Naive thymus-derived CD4-positive, alpha-beta T cell (primary cell): ENCODE measurements at regions not wholly inside any gene's neighbourhood (a gene's known extent, or its start where the extent isn't known, plus 50 kb on each side); places are given as distances from the start of the nearest gene placed in this dataset.

Experiments
- ATAC-seq: fragments of 150-1000 bp; cut with Tn5 transposase; 2 replicates; pipeline ENCODE4 v1.10.0; 2021; ENCODE audit warnings: mild to moderate bottlenecking, moderate library complexity
- CTCF ChIA-PET: fragments of 350-600 bp; sonication (Branson Sonifier 250); formaldehyde crosslinking; loops from one replicate; lab custom pipeline; 2021; ENCODE audit warnings: antibody characterized with exemption; lab: Charles Lee
- POLR2A ChIA-PET: fragments of 350-600 bp; sonication (Branson Sonifier 250); formaldehyde crosslinking; loops from one replicate; lab custom pipeline; 2021; ENCODE audit warnings: antibody characterized with exemption, inconsistent platforms; lab: Charles Lee
- DNase-seq, 9 donors: peaks; one replicate each; pipeline versions ENCODE4 v3.0.0 to v3.0.0-alpha.2; 2020 to 2022; ENCODE audit warnings: mixed read lengths in 1 of 9
- H3K27ac ChIP-seq: one replicate; pipeline ENCODE4 v1.7.0; 2013; ENCODE audit warnings: mild to moderate bottlenecking, low read depth, low read length, moderate library complexity
- H3K27me3 ChIP-seq, 2 donors: one replicate each; pipeline ENCODE4 v1.7.0; 2013; ENCODE audit warnings: low read length in 2 of 2, mild to moderate bottlenecking in 2 of 2, moderate library complexity in 2 of 2; ENCODE audit not compliant: control insufficient read depth in 2 of 2, insufficient read depth in 2 of 2
- H3K36me3 ChIP-seq, 3 experiments: 1 replicate in 2 of 3; 2 replicates in 1 of 3; pipeline ENCODE4 v1.7.0; 2013; ENCODE audit warnings: low read length in 3 of 3, mild to moderate bottlenecking in 3 of 3, moderate library complexity in 1 of 3; ENCODE audit not compliant: insufficient read depth in 3 of 3, control insufficient read depth in 2 of 3
- H3K4me1 ChIP-seq, 2 donors: one replicate each; pipeline ENCODE4 v1.7.0; 2013; ENCODE audit warnings: low read length in 2 of 2, mild to moderate bottlenecking in 2 of 2, moderate library complexity in 1 of 2; ENCODE audit not compliant: control insufficient read depth in 2 of 2, insufficient read depth in 2 of 2
- H3K4me3 ChIP-seq: 2 replicates; pipeline ENCODE4 v1.7.0; 2013; ENCODE audit warnings: mild to moderate bottlenecking, low read length
- H3K9me3 ChIP-seq, 3 experiments: 1 replicate in 2 of 3; 2 replicates in 1 of 3; pipeline ENCODE4 v1.7.0; 2013; ENCODE audit warnings: low read length in 3 of 3; ENCODE audit not compliant: control insufficient read depth in 2 of 3
- H3K27ac Mint-ChIP-seq, 9 donors: one replicate each; pipeline ENCODE4 v1.8.0; 2020 to 2022; ENCODE audit warnings: mixed read lengths in 9 of 9, mild to moderate bottlenecking in 8 of 9, moderate library complexity in 5 of 9, inconsistent platforms in 2 of 9
- H3K27me3 Mint-ChIP-seq, 5 donors: one replicate each; pipeline ENCODE4 v1.8.0; 2021 to 2022; ENCODE audit warnings: mixed read lengths in 5 of 5, mild to moderate bottlenecking in 1 of 5
- H3K36me3 Mint-ChIP-seq, 5 donors: one replicate each; pipeline ENCODE4 v1.8.0; 2020 to 2022; ENCODE audit warnings: mixed read lengths in 5 of 5, mild to moderate bottlenecking in 3 of 5, inconsistent platforms in 1 of 5
- H3K4me1 Mint-ChIP-seq, 7 donors: one replicate each; pipeline ENCODE4 v1.8.0; 2020 to 2022; ENCODE audit warnings: mixed read lengths in 7 of 7, mild to moderate bottlenecking in 3 of 7, inconsistent platforms in 1 of 7
- H3K4me3 Mint-ChIP-seq, 10 donors: one replicate each; pipeline ENCODE4 v1.8.0; 2020 to 2022; ENCODE audit warnings: mild to moderate bottlenecking in 10 of 10, mixed read lengths in 10 of 10, moderate library complexity in 6 of 10, inconsistent platforms in 2 of 10
- H3K9me3 Mint-ChIP-seq, 11 donors: one replicate each; pipeline ENCODE4 v1.8.0; 2020 to 2022; ENCODE audit warnings: mixed read lengths in 11 of 11, mild to moderate bottlenecking in 4 of 11, inconsistent platforms in 1 of 11, moderate library complexity in 1 of 11
- intact Hi-C, 2 donors: fragments of 100-400 bp; cut with micrococcal nuclease; formaldehyde crosslinking; loops; one replicate each; pipeline ENCODE4 v1.15.1; 2023

- Histone ChIP-seq H3K27ac (no peak overlapping the region), H3K4me3 (no peak overlapping the region), H3K4me1 (no peaks in the 10 kb centered on the region), H3K27me3 (no peaks in the 10 kb centered on the region), H3K36me3 (no peaks in the 10 kb centered on the region), H3K9me3 (peaks cover 0 to 10% (median 0%) of the 10 kb centered on the region in 3 experiments)
- Mint-ChIP-seq H3K36me3 (peaks cover 0 to 5% (median under 1%) of the 10 kb centered on the region in 5 donors), H3K9me3 (peaks cover 0 to 15% (median 2%) of the 10 kb centered on the region in 11 donors), H3K4me3 (no peak overlapping the region), H3K4me1 (peaks cover 0 to 6% (median 0%) of the 10 kb centered on the region in 7 donors), H3K27ac (no peak overlapping the region), H3K27me3 (peaks cover 0 to 5% (median 0%) of the 10 kb centered on the region in 5 donors)
- ChIA-PET CTCF (interaction anchor here (0.5 to 1.9 kb wide), 3 partner anchors 282 to 320 kb away, joined by 3 to 7 read pairs (median 5); no protein-coding TSS in a partner anchor), POLR2A (interaction anchor here (0.6 kb wide), 1 partner anchor 44 kb away, joined by 3 read pairs; no protein-coding TSS in a partner anchor)
- no peak for ATAC-seq
- intact Hi-C loops: loop anchor here (1.0 to 5.0 kb wide), 3 partner anchors 114 to 321 kb away; no protein-coding TSS in a partner anchor
- DNase-seq: no peak
Measured at GRCh38 chr21:34242973-34243372, 120.8 kb upstream of the KCNE2 start.

- Mint-ChIP-seq H3K9me3 (peaks cover 0 to 20% (median 5%) of the 10 kb centered on the region in 11 donors), H3K4me3 (no peak overlapping the region), H3K27me3 (peaks cover 0 to 4% (median 0%) of the 10 kb centered on the region in 5 donors), H3K27ac (peak overlapping the region in 1 of 9 donors; percentile 24), H3K4me1 (peaks cover 0 to 6% (median 0%) of the 10 kb centered on the region in 7 donors), H3K36me3 (peaks cover 0 to 7% (median 4%) of the 10 kb centered on the region in 5 donors)
- Histone ChIP-seq H3K36me3 (no peaks in the 10 kb centered on the region), H3K4me1 (no peaks in the 10 kb centered on the region), H3K9me3 (peaks cover 0 to 11% (median 0%) of the 10 kb centered on the region in 3 experiments), H3K27ac (no peak overlapping the region), H3K27me3 (no peaks in the 10 kb centered on the region), H3K4me3 (no peak overlapping the region)
- ChIA-PET POLR2A (interaction anchor here (0.6 to 1.8 kb wide), 2 partner anchors 8 to 45 kb away, joined by 3 read pairs; no protein-coding TSS in a partner anchor), CTCF (interaction anchor here (0.5 to 1.9 kb wide), 3 partner anchors 282 to 320 kb away, joined by 3 to 7 read pairs (median 5); no protein-coding TSS in a partner anchor)
- ATAC-seq (no peak), DNase-seq (peak in 5 of 9 donors; percentile 1 to 25 (median 3))
- intact Hi-C loops: loop anchor here (1.0 to 5.0 kb wide), 3 partner anchors 114 to 321 kb away; no protein-coding TSS in a partner anchor
Measured at GRCh38 chr21:34243562-34243961, 120.2 kb upstream of the KCNE2 start.

GRCh38 chr21:34252751-34253150, 111.1 kb upstream of the KCNE2 start:
- ChIA-PET POLR2A (no interaction called here), CTCF (no interaction called here)
- intact Hi-C loops: no loop called here
- no peak overlapping the region for H3K27ac ChIP-seq
- Mint-ChIP-seq H3K36me3 (peaks cover 0 to 24% (median 10%) of the 10 kb centered on the region in 5 donors), H3K27ac (no peak overlapping the region), H3K4me3 (no peak overlapping the region), H3K27me3 (peaks cover 0 to 14% (median 5%) of the 10 kb centered on the region in 5 donors), H3K4me1 (no peaks in the 10 kb centered on the region), H3K9me3 (peaks cover 8 to 67% (median 26%) of the 10 kb centered on the region in 11 donors)
- H3K4me1 ChIP-seq: no peaks in the 10 kb centered on the region
- no peaks in the 10 kb centered on the region for H3K36me3 ChIP-seq
- H3K27me3 ChIP-seq: no peaks in the 10 kb centered on the region
- no peak for DNase-seq
- no peak for ATAC-seq
- H3K4me3 ChIP-seq: no peak overlapping the region
- H3K9me3 ChIP-seq: peaks cover 0 to 3% (median 0%) of the 10 kb centered on the region in 3 experiments

GRCh38 chr21:34255073-34255472, 108.7 kb upstream of the KCNE2 start:
- H3K36me3 ChIP-seq: no peaks in the 10 kb centered on the region
- intact Hi-C loops: no loop called here
- peaks cover 12 to 60% (median 25%) of the 10 kb centered on the region in 11 donors for H3K9me3 Mint-ChIP-seq
- H3K4me1 ChIP-seq: no peaks in the 10 kb centered on the region
- ChIA-PET CTCF (interaction anchor here (0.6 kb wide), 1 partner anchor 93 kb away, joined by 3 read pairs; no protein-coding TSS in a partner anchor), POLR2A (no interaction called here)
- no peak overlapping the region for H3K27ac Mint-ChIP-seq
- ATAC-seq (no peak), DNase-seq (no peak)
- no peak overlapping the region for H3K4me3 Mint-ChIP-seq
- no peak overlapping the region for H3K4me3 ChIP-seq
- H3K9me3 ChIP-seq: no peaks in the 10 kb centered on the region
- peaks cover 0 to 19% (median 6%) of the 10 kb centered on the region in 5 donors for H3K27me3 Mint-ChIP-seq
- peaks cover 0 to 24% (median 6%) of the 10 kb centered on the region in 5 donors for H3K36me3 Mint-ChIP-seq
- H3K27ac ChIP-seq: no peak overlapping the region
- H3K4me1 Mint-ChIP-seq: no peaks in the 10 kb centered on the region
- no peaks in the 10 kb centered on the region for H3K27me3 ChIP-seq

GRCh38 chr21:34260277-34261008, 103.4 kb upstream of the KCNE2 start:
- H3K27me3 Mint-ChIP-seq: peaks cover 0 to 16% (median 6%) of the 10 kb centered on the region in 5 donors
- no peaks in the 10 kb centered on the region for H3K4me1 ChIP-seq
- peaks cover 0 to 14% (median 0%) of the 10 kb centered on the region in 3 experiments for H3K9me3 ChIP-seq
- H3K27ac ChIP-seq: no peak overlapping the region
- POLR2A ChIA-PET: no interaction called here
- H3K4me1 Mint-ChIP-seq: no peaks in the 10 kb centered on the region
- H3K36me3 ChIP-seq: no peaks in the 10 kb centered on the region
- intact Hi-C loops: no loop called here
- CTCF ChIA-PET: no interaction called here
- H3K27me3 ChIP-seq: no peaks in the 10 kb centered on the region
- H3K9me3 Mint-ChIP-seq: peaks cover 10 to 33% (median 17%) of the 10 kb centered on the region in 11 donors
- ATAC-seq (no peak), DNase-seq (no peak)
- H3K27ac Mint-ChIP-seq: no peak overlapping the region
- no peak overlapping the region for H3K4me3 ChIP-seq
- no peak overlapping the region for H3K4me3 Mint-ChIP-seq
- peaks cover 10 to 19% (median 14%) of the 10 kb centered on the region in 5 donors for H3K36me3 Mint-ChIP-seq

GRCh38 chr21:34261841-34262468, 101.9 kb upstream of the KCNE2 start:
- no peaks in the 10 kb centered on the region for H3K4me1 Mint-ChIP-seq
- H3K36me3 Mint-ChIP-seq: peaks cover 10 to 15% (median 14%) of the 10 kb centered on the region in 5 donors
- peaks cover 9 to 27% (median 13%) of the 10 kb centered on the region in 11 donors for H3K9me3 Mint-ChIP-seq
- no peak for DNase-seq
- intact Hi-C loops: no loop called here
- peaks cover 0 to 15% (median 6%) of the 10 kb centered on the region in 5 donors for H3K27me3 Mint-ChIP-seq
- H3K27me3 ChIP-seq: no peaks in the 10 kb centered on the region
- no peaks in the 10 kb centered on the region for H3K4me1 ChIP-seq
- no peaks in the 10 kb centered on the region for H3K36me3 ChIP-seq
- H3K4me3 ChIP-seq: no peak overlapping the region
- H3K27ac Mint-ChIP-seq: no peak overlapping the region
- no peak for ATAC-seq
- POLR2A ChIA-PET: no interaction called here
- no peak overlapping the region for H3K27ac ChIP-seq
- H3K4me3 Mint-ChIP-seq: no peak overlapping the region
- H3K9me3 ChIP-seq: peaks cover 0 to 14% (median 0%) of the 10 kb centered on the region in 3 experiments
- CTCF ChIA-PET: no interaction called here
